Activated T-cell treated with anti-CD3 and anti-CD28 coated beads, Interleukin-2, amount 50 U/mL, for 72 hours (primary cell): ENCODE measurements at regions not wholly inside any gene's neighbourhood (a gene's known extent, or its start where the extent isn't known, plus 50 kb on each side); places are given as distances from the start of the nearest gene placed in this dataset.
"Not testable (repeated sequence)": the region's sequence is repeated elsewhere in the genome, so short reads cannot be mapped to it uniquely, and the experiment has no call there.

ENCODE experiments used
- ATAC-seq, 2 donors: fragments of 150-1000 bp; cut with Tn5 transposase; replicated peaks in 1 of 2; 2 replicates each; pipeline ENCODE4 v1.10.0; 2021; ENCODE audit warnings: moderate library complexity in 2 of 2, mild to moderate bottlenecking in 1 of 2
- DNase-seq, 2 donors: peaks; one replicate each; pipeline ENCODE4 v3.0.0; 2021 to 2022; ENCODE audit warnings: mixed read lengths in 1 of 2
- H3K27ac Mint-ChIP-seq: one replicate; pipeline ENCODE4 v1.8.0; 2022; ENCODE audit warnings: mild to moderate bottlenecking, moderate library complexity, mixed read lengths
- H3K27me3 Mint-ChIP-seq: one replicate; pipeline ENCODE4 v1.8.0; 2022; ENCODE audit warnings: low read depth, mixed read lengths
- H3K36me3 Mint-ChIP-seq, 2 donors: one replicate each; pipeline ENCODE4 v1.8.0; 2022; ENCODE audit warnings: mixed read lengths in 2 of 2, mild to moderate bottlenecking in 1 of 2; ENCODE audit not compliant: insufficient read depth in 2 of 2
- H3K4me1 Mint-ChIP-seq: one replicate; pipeline ENCODE4 v1.8.0; 2022; ENCODE audit warnings: low read depth, mixed read lengths
- H3K4me3 Mint-ChIP-seq, 2 donors: one replicate each; pipeline ENCODE4 v1.8.0; 2022; ENCODE audit warnings: mild to moderate bottlenecking in 2 of 2, mixed read lengths in 2 of 2, moderate library complexity in 2 of 2
- H3K9me3 Mint-ChIP-seq, 2 donors: one replicate each; pipeline ENCODE4 v1.8.0; 2022; ENCODE audit warnings: mixed read lengths in 2 of 2

- H3K4me1 Mint-ChIP-seq, H3K9me3 Mint-ChIP-seq, H3K27ac Mint-ChIP-seq, DNase-seq, H3K4me3 Mint-ChIP-seq, H3K27me3 Mint-ChIP-seq, H3K36me3 Mint-ChIP-seq: not testable (repeated sequence)
- peak; percentile 47 to 55 for ATAC-seq
These were observed 131.9 kb downstream of the TRIM43 start for GRCh38 chr2:95723627-95724210.

GRCh38 chr2:95725191-95725590, 133.4 kb downstream of the TRIM43 start:
- not testable (repeated sequence) for H3K27me3 Mint-ChIP-seq, H3K4me1 Mint-ChIP-seq, H3K27ac Mint-ChIP-seq, H3K4me3 Mint-ChIP-seq, H3K9me3 Mint-ChIP-seq, H3K36me3 Mint-ChIP-seq, DNase-seq, ATAC-seq

- not testable (repeated sequence) for H3K4me1 Mint-ChIP-seq, H3K27me3 Mint-ChIP-seq, H3K9me3 Mint-ChIP-seq, H3K4me3 Mint-ChIP-seq, H3K27ac Mint-ChIP-seq, DNase-seq, H3K36me3 Mint-ChIP-seq
- peak in 1 of 2 donors; percentile 35 for ATAC-seq
These were observed 133.9 kb downstream of the TRIM43 start for GRCh38 chr2:95725677-95726076.

- not testable (repeated sequence) for H3K36me3 Mint-ChIP-seq, H3K27ac Mint-ChIP-seq, ATAC-seq, H3K4me1 Mint-ChIP-seq, H3K4me3 Mint-ChIP-seq, H3K9me3 Mint-ChIP-seq, DNase-seq
- H3K27me3 Mint-ChIP-seq, result peaks cover 15% of the 10 kb centered on the region
These were observed 135.6 kb downstream of the TRIM43 start for GRCh38 chr2:95727420-95727819.

DNA sequence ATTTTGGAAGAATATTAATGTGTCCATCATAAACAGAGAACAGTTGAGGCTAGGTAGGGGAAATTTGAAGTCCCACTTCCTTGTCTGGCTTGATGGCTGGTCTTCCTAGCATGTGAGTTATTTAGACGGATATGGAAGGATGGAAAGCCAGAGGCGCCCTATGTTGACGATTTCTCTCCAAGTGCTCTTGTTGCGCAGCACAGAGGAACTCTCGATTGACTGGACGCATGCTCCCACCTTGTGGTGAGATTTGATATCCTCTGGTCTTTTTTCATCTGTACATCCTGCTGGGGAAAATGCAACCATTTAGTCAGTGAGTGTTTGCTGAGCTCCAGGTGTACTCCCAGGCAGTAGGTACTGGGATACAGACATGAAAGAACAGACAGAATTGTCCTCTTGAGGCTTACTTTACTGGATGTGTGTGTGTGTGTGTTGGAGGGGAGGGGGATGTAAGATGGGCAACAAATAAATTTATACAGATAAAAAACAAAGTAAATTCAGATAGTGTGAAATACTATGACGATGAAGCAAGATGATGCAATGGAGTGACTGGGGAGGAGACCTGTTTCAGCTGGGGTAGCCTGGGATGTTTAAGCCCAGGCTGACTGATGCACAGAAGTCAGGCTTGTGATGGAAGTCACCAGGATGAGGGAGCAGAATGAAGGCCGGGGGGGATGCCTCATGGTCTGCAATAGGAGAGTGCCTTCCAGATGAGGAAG, 137.2 kb downstream of the TRIM43 start:
- ATAC-seq, result peak; percentile 62 to 73
- H3K4me1 Mint-ChIP-seq, result peaks cover 5% of the 10 kb centered on the region
- H3K4me3 Mint-ChIP-seq, result no peak overlapping the region
- H3K9me3 Mint-ChIP-seq, result no peaks in the 10 kb centered on the region
- no peak overlapping the region for H3K27ac Mint-ChIP-seq
- peak; percentile 41 to 45 for DNase-seq
- no peaks in the 10 kb centered on the region for H3K36me3 Mint-ChIP-seq
- H3K27me3 Mint-ChIP-seq, result peaks cover 15% of the 10 kb centered on the region

GRCh38 chr2:95729597-95729955, 137.8 kb downstream of the TRIM43 start:
- H3K9me3 Mint-ChIP-seq, result no peaks in the 10 kb centered on the region
- H3K4me1 Mint-ChIP-seq, result peaks cover 5% of the 10 kb centered on the region
- H3K4me3 Mint-ChIP-seq, result no peak overlapping the region
- H3K27ac Mint-ChIP-seq, result no peak overlapping the region
- peaks cover 15% of the 10 kb centered on the region for H3K27me3 Mint-ChIP-seq
- no peaks in the 10 kb centered on the region for H3K36me3 Mint-ChIP-seq
- no peak for DNase-seq
- no peak for ATAC-seq

DNA sequence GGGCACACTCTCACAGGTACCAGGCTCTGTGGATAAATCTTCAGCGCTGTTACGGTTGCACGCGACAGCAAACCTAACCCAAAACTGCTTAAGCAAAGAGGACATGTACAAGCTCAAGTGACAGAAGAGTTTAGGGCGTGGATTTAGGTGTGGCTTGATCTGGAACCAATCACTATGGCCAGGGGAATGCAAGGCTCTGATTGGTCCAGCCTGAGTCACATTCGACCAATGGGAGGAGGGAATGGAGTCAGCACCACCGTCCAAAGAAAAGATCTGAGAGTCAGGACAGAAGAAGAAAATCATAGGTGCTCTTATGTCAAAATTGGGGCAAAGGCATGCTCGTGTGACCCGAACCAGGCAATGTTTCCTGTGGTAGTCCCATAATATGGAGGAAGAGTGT, 139.0 kb downstream of the TRIM43 start:
- DNase-seq, result no peak
- H3K4me1 Mint-ChIP-seq, result peaks cover 5% of the 10 kb centered on the region
- no peak overlapping the region for H3K27ac Mint-ChIP-seq
- no peaks in the 10 kb centered on the region for H3K9me3 Mint-ChIP-seq
- ATAC-seq, result no peak
- H3K36me3 Mint-ChIP-seq, result no peaks in the 10 kb centered on the region
- no peak overlapping the region for H3K4me3 Mint-ChIP-seq
- H3K27me3 Mint-ChIP-seq, result peaks cover 19% of the 10 kb centered on the region

DNA sequence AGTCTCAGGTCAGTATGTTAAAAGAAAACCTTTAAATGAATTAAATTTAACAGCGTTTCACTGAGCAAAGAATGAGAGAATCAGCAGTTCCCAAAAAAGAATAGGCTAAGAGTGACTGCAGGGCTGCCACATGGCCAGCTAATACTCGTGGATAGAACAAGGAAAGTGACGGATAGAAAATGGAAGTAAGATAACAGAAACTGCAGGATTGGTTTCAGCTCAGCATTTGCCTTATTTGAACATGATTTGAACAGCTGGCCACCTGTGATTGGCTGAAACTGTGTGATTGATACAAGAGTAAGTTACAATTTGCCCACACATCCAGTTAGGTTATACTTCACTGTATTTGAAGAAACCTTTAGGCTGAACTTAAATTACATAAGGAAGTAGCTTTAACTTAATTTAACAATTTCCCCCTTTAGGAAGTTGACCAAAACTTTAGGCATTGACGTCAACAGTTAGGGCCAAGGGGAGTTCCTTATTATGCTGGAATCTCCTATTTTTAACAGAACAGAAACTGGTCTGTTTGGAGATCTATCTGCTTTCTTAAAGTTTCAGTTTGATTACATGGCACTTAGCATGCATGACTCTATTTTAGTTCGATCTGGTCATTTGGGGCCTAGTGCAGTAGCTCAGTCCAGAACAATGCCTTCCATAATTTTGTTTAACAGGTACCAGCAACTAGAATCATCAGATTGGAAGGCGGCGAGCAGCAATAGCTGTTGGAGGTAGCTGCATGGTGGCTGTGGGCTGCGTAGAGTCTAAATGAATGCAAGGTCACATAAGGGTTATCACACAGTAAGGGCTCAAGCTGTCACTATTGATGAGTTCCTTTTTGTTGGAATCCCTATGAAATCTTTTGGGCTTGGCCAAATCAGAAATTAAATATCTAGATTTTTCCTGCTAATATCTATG, 143.4 kb downstream of the TRIM43 start:
- no peaks in the 10 kb centered on the region for H3K36me3 Mint-ChIP-seq
- no peak for DNase-seq
- H3K4me3 Mint-ChIP-seq, result no peak overlapping the region
- peaks cover 22% of the 10 kb centered on the region for H3K27me3 Mint-ChIP-seq
- H3K27ac Mint-ChIP-seq, result no peak overlapping the region
- H3K4me1 Mint-ChIP-seq, result no peaks in the 10 kb centered on the region
- ATAC-seq, result no peak
- H3K9me3 Mint-ChIP-seq, result no peaks in the 10 kb centered on the region

DNA sequence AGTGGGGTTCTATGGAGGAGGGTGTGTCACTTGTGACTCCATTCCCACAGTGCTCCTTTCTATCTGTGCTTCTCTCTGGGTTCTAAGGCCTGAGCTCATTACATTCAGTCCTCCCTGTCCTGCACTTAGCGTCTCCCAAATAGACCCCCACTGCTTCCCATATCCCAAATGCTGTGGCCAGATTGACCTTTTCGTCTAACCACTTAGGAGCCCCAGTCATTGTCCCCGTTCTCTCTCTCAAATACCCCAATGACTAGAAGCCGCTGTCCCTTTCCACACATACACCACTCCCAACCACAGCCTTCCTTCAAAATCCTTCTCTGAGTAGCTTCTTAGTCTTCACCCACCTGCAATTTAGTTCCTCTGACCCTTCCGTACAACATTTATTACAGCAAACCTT, 146.5 kb downstream of the TRIM43 start:
- DNase-seq (no peak), ATAC-seq (no peak)
- no peaks in the 10 kb centered on the region for H3K36me3 Mint-ChIP-seq
- no peaks in the 10 kb centered on the region for H3K9me3 Mint-ChIP-seq
- H3K27me3 Mint-ChIP-seq, result peaks cover 15% of the 10 kb centered on the region
- no peak overlapping the region for H3K27ac Mint-ChIP-seq
- H3K4me3 Mint-ChIP-seq, result no peak overlapping the region
- H3K4me1 Mint-ChIP-seq, result no peaks in the 10 kb centered on the region

- not testable (repeated sequence) for H3K4me3 Mint-ChIP-seq, H3K36me3 Mint-ChIP-seq, ATAC-seq, DNase-seq, H3K9me3 Mint-ChIP-seq, H3K4me1 Mint-ChIP-seq, H3K27ac Mint-ChIP-seq
- H3K27me3 Mint-ChIP-seq, result peaks cover 11% of the 10 kb centered on the region
These were observed 160.3 kb downstream of the TRIM43 start for GRCh38 chr2:95752126-95752525.

DNA sequence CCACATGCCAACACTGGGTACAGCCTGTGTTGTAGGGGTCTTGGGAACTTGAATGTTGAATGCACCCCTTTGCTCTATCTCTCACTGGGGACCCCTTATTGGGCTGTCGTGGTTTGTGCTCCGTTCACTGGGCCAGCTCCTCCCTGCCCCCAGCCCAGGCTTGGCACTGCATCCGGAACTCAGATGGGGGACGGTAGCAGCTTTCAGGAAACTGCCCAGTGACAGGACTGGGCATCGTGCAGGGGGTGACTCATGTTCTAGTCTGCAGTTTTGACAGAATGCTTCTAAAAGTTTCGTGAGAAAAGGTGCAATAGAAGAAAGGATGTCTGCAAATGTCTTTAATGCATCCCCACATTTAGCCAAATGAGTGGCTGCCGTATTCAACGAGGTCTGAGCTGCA, 162.0 kb downstream of the TRIM43 start:
- H3K27ac Mint-ChIP-seq, H3K4me3 Mint-ChIP-seq, H3K27me3 Mint-ChIP-seq, ATAC-seq, H3K4me1 Mint-ChIP-seq, H3K9me3 Mint-ChIP-seq, H3K36me3 Mint-ChIP-seq, DNase-seq: not testable (repeated sequence)

DNA sequence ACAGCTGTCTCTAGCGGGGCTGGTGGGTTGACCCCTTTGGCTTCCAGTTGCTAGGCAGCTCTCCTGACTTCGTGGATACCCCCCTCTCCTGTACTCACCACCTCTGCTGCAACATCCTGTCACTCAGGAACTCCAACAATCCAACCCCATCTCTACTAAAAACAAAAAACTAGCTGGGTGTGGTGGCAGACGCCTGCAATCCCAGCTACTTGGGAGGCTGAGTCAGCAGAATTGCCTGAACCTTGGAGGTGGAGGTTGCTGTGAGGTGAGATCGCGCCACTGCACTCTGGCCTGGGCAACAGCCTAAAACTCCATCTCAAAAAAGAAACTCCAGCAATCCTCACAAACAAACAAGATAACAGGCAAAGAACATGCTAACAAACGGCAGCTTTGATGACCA, 162.4 kb downstream of the TRIM43 start:
- not testable (repeated sequence) for H3K9me3 Mint-ChIP-seq, DNase-seq, H3K27ac Mint-ChIP-seq, H3K36me3 Mint-ChIP-seq, ATAC-seq, H3K4me3 Mint-ChIP-seq, H3K27me3 Mint-ChIP-seq, H3K4me1 Mint-ChIP-seq

DNA sequence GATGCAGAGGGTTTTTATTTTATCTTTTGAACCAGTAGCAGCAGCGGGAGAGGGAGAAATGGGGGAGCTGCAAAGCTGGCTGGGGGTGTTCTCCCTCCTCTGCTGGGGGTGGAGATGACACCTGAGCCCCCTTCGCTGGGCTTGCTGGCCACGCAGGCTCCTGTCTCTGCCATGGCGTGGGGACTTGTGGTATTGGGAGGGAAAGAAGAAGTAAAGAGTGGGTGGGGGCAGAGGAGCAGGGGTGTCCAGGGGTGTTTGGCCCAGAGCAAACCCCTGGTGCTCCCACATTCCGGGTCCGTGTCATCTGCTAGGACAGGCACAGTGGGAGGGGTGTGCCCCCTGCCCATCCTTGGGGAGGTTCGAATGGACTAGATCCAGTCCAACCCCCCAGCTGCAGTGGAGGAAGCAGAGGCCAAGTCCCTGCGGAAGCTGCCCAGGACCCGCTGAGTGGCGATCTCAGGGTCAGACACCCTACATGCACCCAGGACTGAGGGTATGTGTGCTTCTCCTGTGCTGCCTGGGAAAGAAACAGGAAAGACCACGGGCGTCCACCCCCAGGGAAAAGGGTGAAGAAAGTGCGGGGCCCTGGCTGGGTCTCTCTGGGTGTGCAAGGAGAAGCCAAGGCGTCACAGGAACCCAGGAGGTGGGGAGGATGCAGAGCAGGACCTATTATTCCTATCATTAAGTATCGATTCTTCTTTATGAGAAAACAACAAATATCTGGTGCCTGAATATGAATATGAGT, 163.2 kb downstream of the TRIM43 start:
- H3K36me3 Mint-ChIP-seq, DNase-seq, H3K9me3 Mint-ChIP-seq, H3K4me3 Mint-ChIP-seq, H3K27ac Mint-ChIP-seq, H3K27me3 Mint-ChIP-seq, ATAC-seq, H3K4me1 Mint-ChIP-seq: not testable (repeated sequence)
